ENCODE measurements at regions not wholly inside any gene's neighbourhood (a gene's known extent, or its start where the extent isn't known, plus 50 kb on each side); places are given as distances from the start of the nearest gene placed in this dataset.
A peak's percentile ranks its signal among the peaks of the same experiment; 100 is the strongest.

- H2AFZ ChIP-seq (ENCODE audit: low read length) = no peak overlapping the region
- H3K9me3 ChIP-seq (ENCODE audit: insufficient read depth, low read depth, low read length) = no peaks in the 10 kb centered on the region
- no peaks in the 10 kb centered on the region for H3K79me2 ChIP-seq (ENCODE audit: insufficient read depth, low read length)
- no peaks in the 10 kb centered on the region for H3K9me2 ChIP-seq (replicated peaks; ENCODE audit: low read depth, low read length)
- H3K4me3 ChIP-seq (ENCODE audit: low read length, poor library complexity, severe bottlenecking) = no peak overlapping the region
- H3K36me3 ChIP-seq (ENCODE audit: insufficient read depth, low read length) = no peaks in the 10 kb centered on the region
- no peaks in the 10 kb centered on the region for H3K27me3 ChIP-seq (ENCODE audit: insufficient read depth, low read length, poor library complexity, severe bottlenecking)
- H3K4me1 ChIP-seq (ENCODE audit: insufficient read depth, low read length, poor library complexity, severe bottlenecking) = no peaks in the 10 kb centered on the region
- H4K20me1 ChIP-seq (ENCODE audit: insufficient read depth, low read length, poor library complexity, severe bottlenecking) = no peaks in the 10 kb centered on the region
- H3K9ac ChIP-seq (ENCODE audit: low read depth, low read length, poor library complexity, severe bottlenecking) = no peak overlapping the region
- no peaks in the 10 kb centered on the region for H3F3A ChIP-seq (ENCODE audit: low read depth)
- TF ChIP-seq EZH2phosphoT487 (IDR thresholded peaks at IDR 0.05; ENCODE audit: borderline replicate concordance) (no peak), CTCF (conservative IDR thresholded peaks at IDR 0.05; ENCODE audit: low read length) (no peak)
- H3K4me2 ChIP-seq (ENCODE audit: low read depth, low read length, poor library complexity, severe bottlenecking) = no peak overlapping the region
Observed at GRCh38 chr18:67717800-67718199, 201.3 kb upstream of the DSEL start.

GRCh38 chr18:67715567-67715966 is 199.0 kb upstream of the DSEL start:
- H3F3A ChIP-seq (ENCODE audit: low read depth) = no peaks in the 10 kb centered on the region
- H3K9me2 ChIP-seq (replicated peaks; ENCODE audit: low read depth, low read length) = no peaks in the 10 kb centered on the region
- H3K9ac ChIP-seq (ENCODE audit: low read depth, low read length, poor library complexity, severe bottlenecking) = no peak overlapping the region
- no peaks in the 10 kb centered on the region for H4K20me1 ChIP-seq (ENCODE audit: insufficient read depth, low read length, poor library complexity, severe bottlenecking)
- H3K27me3 ChIP-seq (ENCODE audit: insufficient read depth, low read length, poor library complexity, severe bottlenecking) = no peaks in the 10 kb centered on the region
- no peak overlapping the region for H2AFZ ChIP-seq (ENCODE audit: low read length)
- no peaks in the 10 kb centered on the region for H3K4me1 ChIP-seq (ENCODE audit: insufficient read depth, low read length, poor library complexity, severe bottlenecking)
- H3K36me3 ChIP-seq (ENCODE audit: insufficient read depth, low read length) = no peaks in the 10 kb centered on the region
- no peak overlapping the region for H3K4me2 ChIP-seq (ENCODE audit: low read depth, low read length, poor library complexity, severe bottlenecking)
- TF ChIP-seq CTCF (conservative IDR thresholded peaks at IDR 0.05; ENCODE audit: low read length) (no peak), EZH2phosphoT487 (IDR thresholded peaks at IDR 0.05; ENCODE audit: borderline replicate concordance) (no peak)
- H3K79me2 ChIP-seq (ENCODE audit: insufficient read depth, low read length) = no peaks in the 10 kb centered on the region
- no peak overlapping the region for H3K4me3 ChIP-seq (ENCODE audit: low read length, poor library complexity, severe bottlenecking)
- H3K9me3 ChIP-seq (ENCODE audit: insufficient read depth, low read depth, low read length) = no peaks in the 10 kb centered on the region

- Histone ChIP-seq H3K9me3 (ENCODE audit: insufficient read depth, low read depth, low read length) (no peaks in the 10 kb centered on the region), H3K9me2 (replicated peaks; ENCODE audit: low read depth, low read length) (no peaks in the 10 kb centered on the region), H3F3A (ENCODE audit: low read depth) (no peaks in the 10 kb centered on the region), H3K4me1 (ENCODE audit: insufficient read depth, low read length, poor library complexity, severe bottlenecking) (no peaks in the 10 kb centered on the region), H3K27me3 (ENCODE audit: insufficient read depth, low read length, poor library complexity, severe bottlenecking) (no peaks in the 10 kb centered on the region), H3K4me3 (ENCODE audit: low read length, poor library complexity, severe bottlenecking) (no peak overlapping the region), H3K4me2 (ENCODE audit: low read depth, low read length, poor library complexity, severe bottlenecking) (no peak overlapping the region), H2AFZ (ENCODE audit: low read length) (no peak overlapping the region; the same call in 1 of the 2 replicates), H3K9ac (ENCODE audit: low read depth, low read length, poor library complexity, severe bottlenecking) (no peak overlapping the region), H3K36me3 (ENCODE audit: insufficient read depth, low read length) (no peaks in the 10 kb centered on the region), H3K79me2 (ENCODE audit: insufficient read depth, low read length) (no peaks in the 10 kb centered on the region), H4K20me1 (ENCODE audit: insufficient read depth, low read length, poor library complexity, severe bottlenecking) (no peaks in the 10 kb centered on the region)
- TF ChIP-seq CTCF (conservative IDR thresholded peaks at IDR 0.05; ENCODE audit: low read length) (peak; percentile 43; the same call in 1 of the 2 replicates), EZH2phosphoT487 (IDR thresholded peaks at IDR 0.05; ENCODE audit: borderline replicate concordance) (no peak)
Observed at GRCh38 chr18:67710639-67711038, 194.1 kb upstream of the DSEL start.
